ENCODE measurements at regions not wholly inside any gene's neighbourhood (a gene's known extent, or its start where the extent isn't known, plus 50 kb on each side); places are given as distances from the start of the nearest gene placed in this dataset.

DNA sequence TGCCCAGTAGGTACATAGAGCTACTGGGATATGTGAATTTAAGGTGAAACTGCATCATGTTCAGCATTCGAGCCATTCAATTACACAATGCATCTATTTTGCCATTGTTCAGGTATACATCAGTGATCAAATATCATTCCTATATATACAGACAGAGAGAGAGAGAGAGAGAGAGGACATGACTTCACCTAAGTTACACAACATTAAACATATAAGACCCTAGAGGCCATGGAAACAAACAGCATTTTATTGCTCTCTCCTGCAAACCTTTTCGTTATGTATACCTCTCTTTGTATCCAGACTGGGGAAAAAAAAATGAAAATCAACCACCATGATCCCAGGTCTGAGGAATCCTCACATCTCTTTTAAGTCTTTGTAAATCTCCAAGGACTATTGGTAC lies 1829.1 kb downstream of the LRRC4C start:
- Histone ChIP-seq H3K27me3 (ENCODE audit: insufficient read depth) (no peaks in the 10 kb centered on the region), H4K20me1 (ENCODE audit: insufficient read depth) (no peaks in the 10 kb centered on the region), H3K27ac (ENCODE audit: low read depth in 2 of 2, low read length in 1 of 2) (no peak overlapping the region), H3K4me3 (ENCODE audit: low read depth in 2 of 2, low read length in 1 of 2) (no peak overlapping the region), H3K4me2 (no peak overlapping the region), H3K9me2 (no peaks in the 10 kb centered on the region), H3K4me1 (ENCODE audit: control insufficient read depth in 1 of 2, insufficient read depth in 2 of 2, low read depth in 1 of 2, low read length in 1 of 2) (peaks cover 0 to 4% of the 10 kb centered on the region in 2 experiments; a peak in 1 of 4 replicates), H3K9ac (no peak overlapping the region), H3F3A (replicated peaks; ENCODE audit: insufficient read depth) (no peaks in the 10 kb centered on the region), H2AFZ (ENCODE audit: low read depth) (no peak overlapping the region), H3K36me3 (replicated peaks in 1 of 2; ENCODE audit: control insufficient read depth in 1 of 2, insufficient read depth in 2 of 2, low read length in 1 of 2) (no peaks in the 10 kb centered on the region), H3K79me2 (ENCODE audit: insufficient read depth) (no peaks in the 10 kb centered on the region), H3K9me3 (no peaks in the 10 kb centered on the region)
- TF ChIP-seq NFIC (IDR thresholded peaks at IDR 0.05; ENCODE audit: borderline replicate concordance), result no peak
- TF ChIP-seq TAF1 (IDR thresholded peaks at IDR 0.05; ENCODE audit: borderline replicate concordance, low read depth, low read length), result no peak
- TF ChIP-seq NRF1 (IDR thresholded peaks at IDR 0.05; ENCODE audit: low read depth, low read length), result no peak
- no peak for TF ChIP-seq JUND (IDR thresholded peaks at IDR 0.05)
- no peak for TF ChIP-seq GABPA (IDR thresholded peaks at IDR 0.05; ENCODE audit: low read depth)
- TF ChIP-seq, protein P1, sequence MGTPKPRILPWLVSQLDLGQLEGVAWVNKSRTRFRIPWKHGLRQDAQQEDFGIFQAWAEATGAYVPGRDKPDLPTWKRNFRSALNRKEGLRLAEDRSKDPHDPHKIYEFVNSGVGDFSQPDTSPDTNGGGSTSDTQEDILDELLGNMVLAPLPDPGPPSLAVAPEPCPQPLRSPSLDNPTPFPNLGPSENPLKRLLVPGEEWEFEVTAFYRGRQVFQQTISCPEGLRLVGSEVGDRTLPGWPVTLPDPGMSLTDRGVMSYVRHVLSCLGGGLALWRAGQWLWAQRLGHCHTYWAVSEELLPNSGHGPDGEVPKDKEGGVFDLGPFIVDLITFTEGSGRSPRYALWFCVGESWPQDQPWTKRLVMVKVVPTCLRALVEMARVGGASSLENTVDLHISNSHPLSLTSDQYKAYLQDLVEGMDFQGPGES (IDR thresholded peaks at IDR 0.05; ENCODE audit: low read depth, low read length), result no peak
- TF ChIP-seq RFX5 (IDR thresholded peaks at IDR 0.05; ENCODE audit: low read length), result no peak
- no peak for TF ChIP-seq RAD21 (IDR thresholded peaks at IDR 0.05; ENCODE audit: low read length)
- 2% methylated on average over 2 of the region's 2 CpGs for WGBS (ENCODE audit: low lambda C conversion rate)
- POLR2A ChIA-PET, result no interaction called here
- CTCF ChIA-PET, result no interaction called here
- DNase-seq, result no peak

DNA sequence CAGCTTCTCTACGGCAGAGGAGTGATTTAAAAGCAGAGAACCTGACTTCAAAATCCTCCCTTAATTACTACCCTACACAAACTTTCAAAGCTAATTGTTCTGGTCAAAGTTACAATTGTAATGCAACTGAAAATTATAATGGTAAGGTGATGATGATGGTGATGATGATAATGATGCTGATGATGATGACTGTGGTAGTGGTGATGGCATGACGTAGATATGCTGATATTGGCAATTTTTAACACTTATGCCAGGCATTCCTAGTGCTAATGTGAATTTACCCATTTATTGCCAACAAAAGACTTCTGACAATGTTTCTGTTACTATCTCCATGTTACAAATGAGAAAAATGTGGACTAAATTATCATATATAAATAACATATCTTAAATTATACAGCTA lies 1831.1 kb downstream of the LRRC4C start:
- Histone ChIP-seq H3K9ac (no peak overlapping the region), H3K4me1 (ENCODE audit: control insufficient read depth in 1 of 2, insufficient read depth in 2 of 2, low read depth in 1 of 2, low read length in 1 of 2) (peaks cover 0 to 4% of the 10 kb centered on the region in 2 experiments; a peak in 1 of 4 replicates), H4K20me1 (ENCODE audit: insufficient read depth) (no peaks in the 10 kb centered on the region), H3K79me2 (ENCODE audit: insufficient read depth) (no peaks in the 10 kb centered on the region), H2AFZ (ENCODE audit: low read depth) (no peak overlapping the region), H3K36me3 (replicated peaks in 1 of 2; ENCODE audit: control insufficient read depth in 1 of 2, insufficient read depth in 2 of 2, low read length in 1 of 2) (no peaks in the 10 kb centered on the region), H3F3A (replicated peaks; ENCODE audit: insufficient read depth) (no peaks in the 10 kb centered on the region), H3K9me2 (no peaks in the 10 kb centered on the region), H3K9me3 (no peaks in the 10 kb centered on the region), H3K27me3 (ENCODE audit: insufficient read depth) (no peaks in the 10 kb centered on the region), H3K4me2 (no peak overlapping the region), H3K27ac (ENCODE audit: low read depth in 2 of 2, low read length in 1 of 2) (no peak overlapping the region), H3K4me3 (ENCODE audit: low read depth in 2 of 2, low read length in 1 of 2) (no peak overlapping the region)
- ChIA-PET POLR2A (no interaction called here), CTCF (no interaction called here)
- WGBS (ENCODE audit: low lambda C conversion rate), result 4% methylated on average over 2 of the region's 2 CpGs
- TF ChIP-seq NFIC (IDR thresholded peaks at IDR 0.05; ENCODE audit: borderline replicate concordance), result no peak
- TF ChIP-seq, protein P2, sequence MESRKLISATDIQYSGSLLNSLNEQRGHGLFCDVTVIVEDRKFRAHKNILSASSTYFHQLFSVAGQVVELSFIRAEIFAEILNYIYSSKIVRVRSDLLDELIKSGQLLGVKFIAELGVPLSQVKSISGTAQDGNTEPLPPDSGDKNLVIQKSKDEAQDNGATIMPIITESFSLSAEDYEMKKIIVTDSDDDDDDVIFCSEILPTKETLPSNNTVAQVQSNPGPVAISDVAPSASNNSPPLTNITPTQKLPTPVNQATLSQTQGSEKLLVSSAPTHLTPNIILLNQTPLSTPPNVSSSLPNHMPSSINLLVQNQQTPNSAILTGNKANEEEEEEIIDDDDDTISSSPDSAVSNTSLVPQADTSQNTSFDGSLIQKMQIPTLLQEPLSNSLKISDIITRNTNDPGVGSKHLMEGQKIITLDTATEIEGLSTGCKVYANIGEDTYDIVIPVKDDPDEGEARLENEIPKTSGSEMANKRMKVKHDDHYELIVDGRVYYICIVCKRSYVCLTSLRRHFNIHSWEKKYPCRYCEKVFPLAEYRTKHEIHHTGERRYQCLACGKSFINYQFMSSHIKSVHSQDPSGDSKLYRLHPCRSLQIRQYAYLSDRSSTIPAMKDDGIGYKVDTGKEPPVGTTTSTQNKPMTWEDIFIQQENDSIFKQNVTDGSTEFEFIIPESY (IDR thresholded peaks at IDR 0.05; ENCODE audit: borderline replicate concordance, low read depth), result no peak
- no peak for TF ChIP-seq YY1 (IDR thresholded peaks at IDR 0.05; ENCODE audit: low read depth)
- no peak for TF ChIP-seq RXRA (IDR thresholded peaks at IDR 0.05; ENCODE audit: borderline replicate concordance, low read depth)
- TF ChIP-seq FOXM1 (IDR thresholded peaks at IDR 0.05; ENCODE audit: low read depth), result no peak
- TF ChIP-seq, protein P3, sequence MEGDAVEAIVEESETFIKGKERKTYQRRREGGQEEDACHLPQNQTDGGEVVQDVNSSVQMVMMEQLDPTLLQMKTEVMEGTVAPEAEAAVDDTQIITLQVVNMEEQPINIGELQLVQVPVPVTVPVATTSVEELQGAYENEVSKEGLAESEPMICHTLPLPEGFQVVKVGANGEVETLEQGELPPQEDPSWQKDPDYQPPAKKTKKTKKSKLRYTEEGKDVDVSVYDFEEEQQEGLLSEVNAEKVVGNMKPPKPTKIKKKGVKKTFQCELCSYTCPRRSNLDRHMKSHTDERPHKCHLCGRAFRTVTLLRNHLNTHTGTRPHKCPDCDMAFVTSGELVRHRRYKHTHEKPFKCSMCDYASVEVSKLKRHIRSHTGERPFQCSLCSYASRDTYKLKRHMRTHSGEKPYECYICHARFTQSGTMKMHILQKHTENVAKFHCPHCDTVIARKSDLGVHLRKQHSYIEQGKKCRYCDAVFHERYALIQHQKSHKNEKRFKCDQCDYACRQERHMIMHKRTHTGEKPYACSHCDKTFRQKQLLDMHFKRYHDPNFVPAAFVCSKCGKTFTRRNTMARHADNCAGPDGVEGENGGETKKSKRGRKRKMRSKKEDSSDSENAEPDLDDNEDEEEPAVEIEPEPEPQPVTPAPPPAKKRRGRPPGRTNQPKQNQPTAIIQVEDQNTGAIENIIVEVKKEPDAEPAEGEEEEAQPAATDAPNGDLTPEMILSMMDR (IDR thresholded peaks at IDR 0.05), result no peak
- no peak for TF ChIP-seq MEF2A (IDR thresholded peaks at IDR 0.05; ENCODE audit: borderline replicate concordance, low read depth)
- TF ChIP-seq GATA2 (CRISPR knock-in tag; IDR thresholded peaks at IDR 0.05), result no peak
- TF ChIP-seq SMC3 (IDR thresholded peaks at IDR 0.05; ENCODE audit: low read depth, low read length), result no peak
- no peak for TF ChIP-seq EP300 (IDR thresholded peaks at IDR 0.05; ENCODE audit: borderline replicate concordance in 1 of 2, low read depth in 1 of 2, low read length in 1 of 2)
- TF ChIP-seq ELF1 (IDR thresholded peaks at IDR 0.05), result no peak
- TF ChIP-seq NRF1 (IDR thresholded peaks at IDR 0.05; ENCODE audit: low read depth, low read length), result no peak
- TF ChIP-seq FOXJ3 (CRISPR knock-in tag; IDR thresholded peaks at IDR 0.05), result no peak
- TF ChIP-seq, protein P4, sequence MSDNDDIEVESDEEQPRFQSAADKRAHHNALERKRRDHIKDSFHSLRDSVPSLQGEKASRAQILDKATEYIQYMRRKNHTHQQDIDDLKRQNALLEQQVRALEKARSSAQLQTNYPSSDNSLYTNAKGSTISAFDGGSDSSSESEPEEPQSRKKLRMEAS (IDR thresholded peaks at IDR 0.05; ENCODE audit: low read depth), result no peak
- no peak for TF ChIP-seq RCOR1 (IDR thresholded peaks at IDR 0.05; ENCODE audit: low read length)
- no peak for TF ChIP-seq TAF1 (IDR thresholded peaks at IDR 0.05; ENCODE audit: borderline replicate concordance, low read depth, low read length)
- no peak for TF ChIP-seq SIN3A (IDR thresholded peaks at IDR 0.05; ENCODE audit: borderline replicate concordance, low read depth, low read length)
- TF ChIP-seq GABPA (IDR thresholded peaks at IDR 0.05; ENCODE audit: low read depth), result no peak
- no peak for DNase-seq

Measured in SK-N-SH (cell line).